A172 (cell line): ENCODE measurements at regions not wholly inside any gene's neighbourhood (a gene's known extent, or its start where the extent isn't known, plus 50 kb on each side); places are given as distances from the start of the nearest gene placed in this dataset.
"Not testable (repeated sequence)": the region's sequence is repeated elsewhere in the genome, so short reads cannot be mapped to it uniquely, and the experiment has no call there.

Experiments used
- DNase-seq: peaks from one replicate; pipeline ENCODE4 v3.0.0-alpha.2; 2015; ENCODE audit warnings: low spot score

- no peak for DNase-seq
These were observed 123.1 kb upstream of the FREM1 start for GRCh38 chr9:15033316-15033715.

GRCh38 chr9:15032860-15033259, 122.6 kb upstream of the FREM1 start:
- DNase-seq: no peak

DNA sequence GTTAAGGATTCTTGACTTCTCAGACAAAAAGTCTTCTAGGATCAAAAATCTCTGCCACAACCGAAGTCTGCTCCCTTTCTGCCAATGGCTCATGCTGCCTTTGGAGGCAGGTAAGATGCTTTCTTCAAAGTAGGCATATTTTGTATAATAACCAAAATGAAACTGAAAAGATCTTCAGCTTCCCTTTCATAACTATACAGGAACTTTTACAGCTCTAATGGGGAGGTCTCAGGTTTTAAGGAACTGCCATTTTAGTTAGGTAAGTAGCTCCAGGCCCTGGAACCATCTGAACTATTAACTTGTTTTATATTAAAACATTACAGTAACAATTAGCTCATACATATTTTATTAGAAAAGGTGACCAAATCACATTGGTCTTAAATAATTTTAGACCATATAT, 110.9 kb upstream of the FREM1 start:
- no peak for DNase-seq

- no peak for DNase-seq
These were observed 107.9 kb upstream of the FREM1 start for GRCh38 chr9:15018096-15018637.

DNA sequence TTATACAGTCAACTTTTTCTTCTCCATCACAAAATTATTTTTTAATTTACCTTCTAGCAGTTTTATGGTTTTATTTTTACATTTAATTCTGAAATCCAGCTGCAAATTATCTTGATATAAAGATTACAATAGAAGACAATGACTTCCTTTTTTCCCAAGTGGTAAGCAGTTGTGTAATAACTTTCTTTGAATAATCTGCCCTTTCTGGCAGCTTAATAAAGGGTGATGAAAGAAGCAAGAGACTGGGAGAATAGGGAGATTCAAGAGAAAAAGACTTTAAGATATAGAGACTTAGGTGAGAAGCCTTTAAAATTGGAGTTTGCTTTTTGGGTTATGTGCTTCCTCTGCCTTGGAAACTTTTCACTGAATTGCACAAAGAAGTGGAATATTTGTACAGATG, 100.4 kb upstream of the FREM1 start:
- DNase-seq: no peak

- DNase-seq: no peak
These were observed 97.5 kb upstream of the FREM1 start for GRCh38 chr9:15007698-15008097.

GRCh38 chr9:14994738-14995137, 84.5 kb upstream of the FREM1 start:
- no peak for DNase-seq

DNA sequence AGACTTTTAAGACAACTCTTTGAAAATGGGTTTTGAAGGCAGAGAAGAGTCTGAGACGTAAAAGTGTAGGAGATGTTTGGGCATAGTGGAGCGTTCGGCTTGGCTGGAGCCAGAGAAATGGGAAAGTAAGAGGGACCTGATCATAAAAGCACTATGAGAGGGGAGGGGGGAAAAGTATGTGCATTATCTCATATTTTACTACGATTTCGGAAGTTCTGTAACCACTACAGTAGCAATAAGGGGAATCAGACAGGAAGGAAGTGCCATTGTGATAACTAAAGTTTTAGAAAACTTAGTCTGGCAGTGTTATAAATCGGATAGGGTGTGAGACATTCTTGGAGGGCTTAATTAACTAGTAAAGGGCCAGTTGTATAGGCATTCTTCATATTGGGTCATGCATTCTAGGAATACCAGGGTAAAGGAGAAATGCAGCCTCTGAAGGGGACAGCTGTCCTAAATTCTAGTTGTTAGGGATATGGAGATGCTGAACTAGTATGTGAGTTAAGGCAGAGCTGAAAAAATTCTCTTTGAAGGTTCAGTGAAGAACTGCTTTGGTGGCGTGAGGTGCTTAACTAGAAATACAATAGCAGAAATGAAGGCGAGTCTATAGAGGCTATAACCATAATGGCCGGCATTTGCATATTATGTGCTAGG, 83.8 kb upstream of the FREM1 start:
- DNase-seq: no peak

GRCh38 chr9:14993061-14993800, 83.0 kb upstream of the FREM1 start:
- peak; percentile 82 for DNase-seq

DNA sequence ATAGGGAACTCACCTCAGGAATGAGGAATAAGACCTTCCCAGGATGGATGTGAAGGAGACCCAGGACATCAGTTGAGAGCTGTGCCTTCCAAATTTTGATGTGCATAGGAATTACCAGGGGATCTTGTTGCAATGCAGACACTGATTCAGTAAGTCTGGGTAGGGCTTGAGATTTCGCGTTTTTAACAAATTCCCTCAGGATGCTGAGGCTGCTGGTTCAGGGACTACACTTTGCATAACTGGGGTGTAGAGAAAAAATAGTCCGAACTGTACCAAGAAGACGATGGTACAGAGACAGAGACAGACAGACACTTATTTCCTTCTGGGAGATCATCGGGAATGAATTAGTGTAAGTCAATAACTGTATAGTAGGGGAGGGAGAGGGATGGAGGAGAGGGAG, 82.3 kb upstream of the FREM1 start:
- DNase-seq: peak; percentile 8

- DNase-seq: peak; percentile 40
These were observed 81.9 kb upstream of the FREM1 start for GRCh38 chr9:14992081-14992480.

DNA sequence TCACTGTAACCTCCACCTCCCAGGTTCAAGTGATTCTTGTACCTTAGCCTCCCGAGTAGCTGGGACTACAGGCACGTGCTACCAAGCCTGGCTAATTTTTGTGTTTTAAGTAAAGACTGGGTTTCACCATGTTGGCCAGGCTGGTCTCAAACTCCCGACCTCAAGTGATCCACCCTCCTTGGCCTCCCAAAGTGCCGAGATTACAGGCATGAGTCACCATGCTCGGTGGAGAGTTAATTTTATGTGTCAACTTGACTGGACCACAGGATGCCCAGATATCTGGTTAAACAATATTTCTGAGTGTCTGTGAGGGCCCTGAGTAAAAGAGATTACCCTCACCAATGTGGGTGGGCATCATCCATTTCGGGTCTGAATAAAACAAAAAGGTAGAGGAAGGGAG, 80.4 kb upstream of the FREM1 start:
- DNase-seq: not testable (repeated sequence)

DNA sequence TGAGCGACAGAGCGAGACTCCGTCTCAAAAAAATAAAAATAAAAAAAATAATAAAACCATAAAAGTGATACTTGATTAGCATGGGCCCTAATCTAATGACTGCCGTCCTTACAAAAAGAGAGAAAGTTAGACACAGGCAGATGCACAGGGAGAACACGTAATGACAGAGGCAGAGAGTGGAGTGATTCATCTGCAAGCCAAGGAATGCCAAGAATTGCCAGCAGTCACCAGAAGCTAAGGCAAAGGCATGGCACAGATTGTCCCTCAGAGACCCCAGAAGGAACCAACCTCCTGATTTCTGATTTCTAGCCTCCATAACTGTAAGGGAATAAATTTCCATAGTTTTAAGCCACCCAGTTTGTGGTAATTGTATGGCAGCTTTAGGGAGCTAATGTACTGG, 79.6 kb upstream of the FREM1 start:
- DNase-seq: no peak

DNA sequence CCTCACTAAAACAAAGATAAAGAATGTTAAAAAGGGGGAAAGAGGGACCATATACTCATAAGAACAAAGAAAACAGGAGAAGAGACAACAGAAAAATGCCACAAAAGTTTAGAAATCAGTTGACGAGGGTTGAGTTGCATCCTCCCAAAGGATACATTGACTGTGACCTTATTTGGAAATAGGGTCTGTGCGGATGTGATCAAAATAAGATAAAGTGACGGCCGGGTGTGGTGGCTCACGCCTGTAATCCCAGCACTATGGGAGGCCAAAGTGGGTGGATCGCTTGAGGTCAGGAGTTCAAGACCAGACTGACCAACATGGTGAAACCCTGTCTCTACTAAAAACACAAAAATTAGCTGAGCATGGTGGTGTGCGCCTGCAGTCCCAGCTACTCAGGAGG, 79.1 kb upstream of the FREM1 start:
- DNase-seq: not testable (repeated sequence)

- DNase-seq: no peak
These were observed 77.6 kb upstream of the FREM1 start for GRCh38 chr9:14987858-14988257.

GRCh38 chr9:14985419-14985818, 75.2 kb upstream of the FREM1 start:
- DNase-seq: no peak

DNA sequence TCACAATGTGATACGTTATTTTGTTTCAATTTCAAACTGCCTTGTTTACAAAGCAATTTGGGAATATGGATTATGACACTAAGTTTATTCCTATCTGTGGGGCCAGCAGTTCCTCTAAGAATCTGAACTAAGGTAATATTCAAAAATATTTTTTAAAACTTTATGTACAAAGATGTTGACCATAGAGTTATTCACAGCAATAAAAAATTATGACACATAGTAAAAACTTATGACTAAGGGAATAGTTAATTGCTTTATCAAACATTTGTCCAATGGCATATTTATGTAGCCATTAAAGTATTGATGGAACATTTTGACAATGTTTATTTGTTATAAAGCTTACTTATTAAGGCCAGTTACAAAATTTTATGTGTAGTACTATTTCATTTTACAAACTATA, 73.4 kb upstream of the FREM1 start:
- DNase-seq: no peak

DNA sequence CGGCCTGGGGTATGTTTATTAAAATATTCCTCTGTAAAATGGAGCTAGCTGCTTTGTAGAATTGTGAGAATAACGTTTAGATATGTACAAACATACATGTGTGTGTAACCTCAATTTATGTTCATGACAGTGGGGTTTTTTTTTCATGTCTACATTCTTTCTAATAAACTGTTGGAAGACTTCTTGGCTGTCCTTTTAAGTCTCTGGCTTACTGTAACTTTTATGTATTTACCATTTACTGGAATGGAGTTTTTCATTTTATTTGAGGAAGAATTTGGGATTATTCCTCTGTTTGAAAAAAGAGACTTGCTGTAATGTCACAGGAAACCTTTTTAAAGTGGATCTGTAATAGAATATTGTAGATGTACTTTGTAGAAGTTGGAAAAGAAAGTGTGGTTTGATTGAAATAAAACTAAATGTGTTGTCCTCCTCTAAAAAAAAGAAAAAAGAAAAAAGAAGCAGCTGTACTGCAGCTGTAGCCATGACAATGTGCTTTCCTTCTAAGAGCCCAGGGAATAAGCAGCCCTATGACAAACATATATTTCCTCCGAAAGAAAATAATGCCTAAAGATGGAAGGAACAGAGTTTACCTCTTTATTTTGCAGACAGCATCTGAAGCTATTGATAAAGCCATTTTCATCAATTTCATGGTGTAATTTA, 71.2 kb upstream of the FREM1 start:
- DNase-seq: no peak

DNA sequence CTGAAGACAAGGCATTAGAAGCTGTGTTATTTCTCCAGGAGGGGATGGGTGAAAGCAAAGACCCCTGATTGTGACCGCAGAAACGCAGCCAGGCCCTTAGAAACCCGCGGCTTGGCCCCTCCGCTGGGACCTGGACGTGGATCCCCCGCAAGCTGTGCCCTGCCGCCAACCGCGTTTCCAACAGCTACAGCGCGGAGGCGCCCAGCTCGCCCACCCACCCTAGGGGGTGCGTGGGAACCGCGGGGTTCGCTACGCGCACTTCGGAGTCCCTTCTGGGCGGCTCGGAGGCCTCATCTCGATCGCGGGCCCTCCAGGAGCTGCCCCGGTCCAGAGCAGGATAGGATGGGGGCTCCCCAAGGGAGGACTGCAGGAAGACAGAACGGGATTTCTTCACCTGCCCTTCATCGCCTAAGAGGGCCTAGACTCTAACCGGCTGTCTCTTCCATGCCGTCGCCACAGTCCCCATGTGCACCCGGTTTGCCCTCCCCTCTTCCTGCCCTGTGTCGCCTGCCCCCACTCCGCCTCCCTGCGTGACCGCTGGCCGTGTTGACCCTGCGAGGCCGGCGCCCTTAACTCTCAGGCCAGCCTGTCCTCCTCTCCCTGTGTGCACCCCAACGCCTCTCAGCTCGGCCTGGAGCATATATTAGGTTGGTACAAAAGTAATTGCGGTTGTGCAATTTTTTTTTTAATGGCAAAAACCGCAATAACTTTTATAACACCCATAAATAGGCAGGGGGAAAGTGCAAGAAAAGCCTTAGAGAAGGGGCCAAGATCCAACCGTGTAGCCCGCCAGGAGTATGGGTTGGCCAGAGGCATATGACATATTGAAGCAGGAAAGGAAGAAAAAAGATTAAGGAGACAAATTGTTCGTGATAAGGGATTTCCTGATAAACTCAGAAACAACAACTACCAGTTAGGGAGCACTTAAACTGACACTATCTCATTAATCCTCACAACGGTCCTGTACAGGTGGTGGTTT, 68.1 kb upstream of the FREM1 start:
- DNase-seq: no peak

- no peak for DNase-seq
These were observed 57.5 kb upstream of the FREM1 start for GRCh38 chr9:14967450-14968321.
